GM18861 (cell line): ENCODE measurements at regions not wholly inside any gene's neighbourhood (a gene's known extent, or its start where the extent isn't known, plus 50 kb on each side); places are given as distances from the start of the nearest gene placed in this dataset.
"Not testable (repeated sequence)": the region's sequence is repeated elsewhere in the genome, so short reads cannot be mapped to it uniquely, and the experiment has no call there.

Experiments used
- ATAC-seq: cut with Tn5 transposase; IDR thresholded peaks from one replicate; pipeline ENCODE4 v1.9.1; 2021; ENCODE audit not compliant: unreplicated experiment

DNA sequence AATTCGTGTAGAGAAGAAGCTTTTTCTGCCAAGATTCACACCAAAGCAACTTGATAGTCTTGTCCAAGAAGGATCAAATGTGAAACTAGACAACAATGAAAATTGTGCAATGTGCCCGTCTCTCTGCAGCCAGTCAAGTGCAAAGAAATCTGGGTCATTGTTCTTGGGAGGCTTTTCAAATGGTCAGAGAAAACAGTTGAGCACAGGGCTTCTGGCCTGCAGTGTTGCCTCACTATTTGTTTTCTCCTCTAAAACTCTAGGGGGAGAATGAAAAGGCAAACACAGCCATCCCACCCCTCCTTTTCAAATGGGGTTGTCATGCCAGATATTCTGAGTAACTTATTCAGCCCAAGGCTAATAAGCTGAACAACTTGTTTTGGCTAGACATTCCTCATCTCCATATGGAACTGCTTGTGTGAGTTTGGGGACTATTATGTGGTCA is 417.6 kb upstream of the CDIN1 start:
- no peak for ATAC-seq

DNA sequence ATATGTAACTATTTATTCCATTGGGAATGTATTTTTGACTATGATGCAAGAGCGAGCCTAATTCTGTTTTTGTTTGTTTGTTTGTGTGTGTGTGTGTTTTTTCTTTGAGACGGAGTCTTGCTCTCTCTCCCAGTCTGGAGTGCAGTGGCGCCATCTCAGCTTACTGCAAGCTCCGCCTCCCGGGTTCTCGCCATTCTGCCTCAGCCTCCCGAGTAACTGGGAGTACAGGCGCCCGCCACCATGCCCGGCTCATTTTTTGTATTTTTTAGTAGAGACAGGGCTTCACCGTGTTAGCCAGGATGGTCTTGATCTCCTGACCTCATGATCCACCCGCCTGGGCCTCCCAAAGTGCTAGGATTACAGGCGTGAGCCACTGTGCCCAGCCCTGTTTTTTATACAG is 415.4 kb upstream of the CDIN1 start:
- not testable (repeated sequence) for ATAC-seq

DNA sequence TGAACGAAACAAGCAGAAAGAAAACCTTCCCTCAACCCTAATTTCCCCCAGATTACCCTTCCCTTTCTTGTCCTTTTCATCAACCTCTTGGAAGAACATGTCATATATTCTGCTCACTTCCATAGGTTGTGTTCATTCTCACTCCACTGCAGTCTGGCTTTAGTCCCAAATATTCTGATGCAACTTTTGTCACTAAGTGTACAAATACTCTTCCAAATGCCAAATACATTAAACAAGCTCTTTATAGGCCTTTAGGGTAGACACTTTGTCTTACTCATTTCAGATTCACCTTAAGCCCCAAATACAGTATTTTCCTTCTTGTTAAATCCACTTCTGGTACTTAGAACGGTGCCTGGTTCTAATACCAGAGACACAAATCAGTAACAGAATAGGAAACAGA is 406.5 kb upstream of the CDIN1 start:
- ATAC-seq = no peak

DNA sequence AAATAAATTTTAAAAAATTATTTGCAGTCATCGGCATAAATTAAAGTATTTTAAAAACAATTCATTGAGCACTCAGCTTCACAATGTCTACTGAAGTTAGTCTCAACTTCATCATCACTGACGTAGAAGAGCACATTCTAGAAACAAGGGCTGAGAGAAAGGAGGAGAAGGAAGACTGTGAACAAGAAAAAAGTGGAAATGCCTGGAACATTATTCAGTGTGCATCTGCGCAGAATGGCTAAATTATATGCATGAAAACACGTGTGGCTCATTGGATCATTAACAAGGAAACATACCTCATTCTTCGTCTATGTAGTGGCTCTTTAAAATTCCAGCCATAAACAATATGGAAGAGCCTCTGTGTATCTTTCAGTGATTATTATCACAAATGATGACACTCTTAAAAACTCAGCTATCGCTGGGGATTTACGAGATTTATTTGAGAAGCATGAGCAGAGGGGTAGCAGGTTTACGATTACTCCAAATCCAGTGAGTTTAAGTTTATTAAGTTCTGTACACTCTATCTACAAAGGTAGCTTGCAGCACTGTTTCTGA is 404.2 kb upstream of the CDIN1 start:
- ATAC-seq = no peak

DNA sequence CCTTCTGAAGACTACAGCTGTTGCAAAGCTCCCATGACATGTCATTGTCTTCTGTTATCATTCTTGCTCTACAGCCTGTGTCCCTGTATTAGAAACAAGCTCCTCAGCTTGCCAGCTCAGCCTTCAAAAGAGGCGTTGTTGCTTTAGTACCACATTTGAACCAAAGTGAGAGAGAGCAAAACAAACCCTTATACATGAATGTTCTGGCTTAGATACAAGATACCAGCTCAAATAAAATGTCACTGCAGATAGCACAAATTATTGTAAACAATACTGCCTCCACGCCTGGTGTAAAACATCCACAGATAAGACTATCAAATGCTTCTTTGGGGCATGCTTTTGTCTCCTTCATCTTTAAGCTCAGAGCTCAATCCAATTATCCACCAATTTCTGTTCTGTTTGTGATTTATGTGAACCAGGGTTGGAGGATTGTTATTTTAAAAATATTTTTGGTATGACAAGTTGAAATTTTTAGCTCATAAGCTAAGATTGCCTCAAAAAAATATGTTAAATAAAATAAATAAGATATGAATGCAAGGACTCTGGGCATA is 403.6 kb upstream of the CDIN1 start:
- ATAC-seq = no peak

DNA sequence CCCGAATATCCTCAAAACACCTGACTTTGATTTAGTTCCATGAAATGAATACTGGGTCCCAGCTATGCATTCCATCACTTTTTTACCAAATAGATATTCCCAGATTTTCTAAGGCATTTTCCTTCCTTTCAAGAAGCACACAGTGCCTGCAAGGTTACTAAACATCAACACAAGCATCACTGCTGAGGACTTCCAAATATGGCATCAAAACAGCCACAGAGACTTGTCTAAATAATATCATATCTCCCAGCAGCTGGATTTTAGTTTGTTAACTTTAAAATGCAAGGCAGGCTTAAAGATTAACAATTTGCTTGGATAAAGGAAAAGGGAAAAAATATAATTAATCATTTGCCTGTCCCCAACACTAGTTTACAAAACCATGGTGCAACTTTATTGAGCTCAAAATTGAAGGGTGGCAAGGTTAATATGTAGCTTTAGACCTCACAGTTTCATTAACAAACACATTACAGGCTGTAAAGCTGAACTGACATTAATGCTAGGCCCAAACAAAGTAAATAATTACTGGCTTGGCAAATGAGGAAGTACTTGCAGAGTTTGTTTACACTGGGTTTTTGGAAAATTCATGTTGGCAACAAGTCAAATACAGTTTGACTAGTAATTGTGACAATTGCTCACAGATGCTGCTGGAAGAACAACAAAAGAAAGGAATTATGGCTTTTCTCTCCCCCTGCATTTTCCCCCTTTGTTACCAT is 401.7 kb upstream of the CDIN1 start:
- ATAC-seq = no peak

DNA sequence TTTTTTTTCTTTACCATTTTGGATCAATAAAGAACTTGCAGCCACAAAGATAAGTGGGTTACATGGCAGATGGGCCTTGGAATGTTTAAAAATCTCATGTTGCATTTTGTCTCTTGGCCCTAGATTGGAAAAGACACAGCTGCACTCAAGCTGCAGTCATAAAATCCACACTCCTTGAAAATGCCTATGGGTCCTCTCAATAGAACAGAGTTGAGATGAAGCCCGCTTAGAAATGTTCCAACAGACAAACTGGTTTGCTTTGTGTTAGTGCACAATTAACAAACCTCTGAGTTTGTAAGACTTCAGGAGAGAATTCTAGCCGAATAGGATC is 401.2 kb upstream of the CDIN1 start:
- no peak for ATAC-seq

DNA sequence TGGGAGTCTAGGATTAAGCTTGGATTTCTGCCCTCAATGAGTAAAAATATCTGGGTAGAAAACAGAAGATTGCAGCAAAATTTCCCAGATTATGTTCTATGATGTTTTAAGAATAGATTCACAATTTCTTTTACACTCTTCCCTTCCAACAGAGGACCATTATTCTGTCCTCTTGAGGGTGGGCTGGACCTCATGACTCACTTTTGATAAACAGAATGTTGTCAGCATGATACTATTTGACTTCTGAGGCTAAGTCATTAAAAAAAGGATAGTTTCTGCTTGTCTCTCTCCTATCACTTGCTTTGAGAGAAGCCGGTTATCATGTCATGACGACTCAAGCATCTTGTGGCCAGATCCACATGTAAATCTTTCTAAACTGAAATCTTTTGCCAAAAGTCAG is 396.2 kb upstream of the CDIN1 start:
- ATAC-seq = no peak

DNA sequence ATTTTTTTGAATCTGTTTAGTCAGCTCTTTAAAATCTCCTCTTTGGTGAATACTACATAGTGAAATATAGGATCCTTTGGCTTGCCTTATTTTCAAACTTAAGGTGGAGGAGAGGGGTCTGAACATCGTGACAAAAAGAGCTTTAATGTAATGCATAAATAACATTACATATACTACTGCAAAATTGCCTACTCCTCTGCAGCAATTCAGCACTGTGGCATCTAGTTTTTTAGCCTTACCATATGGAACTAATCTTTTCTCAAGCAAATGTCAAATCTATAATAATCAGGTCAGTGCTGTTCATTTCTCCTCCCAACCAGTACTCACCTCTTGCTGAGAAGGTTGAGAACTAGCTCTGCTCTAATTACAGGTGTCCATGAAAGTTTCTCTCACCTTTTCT is 394.0 kb upstream of the CDIN1 start:
- no peak for ATAC-seq

DNA sequence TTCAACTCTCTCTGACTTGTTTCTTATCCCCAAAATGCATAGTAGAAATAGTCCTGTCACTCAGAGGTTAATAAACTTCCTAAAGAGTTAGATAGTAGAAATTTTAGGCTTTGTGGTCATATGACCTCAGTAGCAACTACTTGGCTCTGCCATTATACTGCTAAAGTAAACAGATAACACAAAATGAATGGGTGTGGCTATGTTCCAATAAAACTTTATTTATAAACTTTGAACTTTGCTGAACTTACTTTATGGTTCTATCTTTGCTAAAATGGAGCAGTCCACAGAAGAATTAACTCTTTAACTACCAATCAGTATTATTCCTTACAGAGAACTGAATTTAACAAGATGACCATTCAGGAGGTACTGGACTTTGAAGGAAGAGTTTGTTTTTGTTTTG is 393.6 kb upstream of the CDIN1 start:
- ATAC-seq = no peak

DNA sequence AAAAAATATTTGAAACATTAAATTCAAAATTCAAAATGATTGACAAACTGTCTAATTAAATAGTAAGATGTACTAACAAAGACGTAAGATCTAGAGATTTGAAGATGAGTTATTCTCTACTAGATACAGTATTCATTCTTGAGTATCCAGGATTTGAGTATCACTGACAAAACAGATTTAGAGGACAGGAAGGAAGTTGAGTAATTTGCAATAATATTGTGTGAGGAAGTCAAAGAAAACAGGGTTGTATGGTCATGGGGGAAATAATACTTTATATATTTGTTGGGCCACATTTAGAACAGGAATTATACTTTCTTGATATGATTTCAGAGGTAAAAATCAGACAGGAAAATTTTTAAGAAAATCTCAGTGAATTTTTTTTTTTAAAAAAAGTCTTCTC is 393.1 kb upstream of the CDIN1 start:
- no peak for ATAC-seq

DNA sequence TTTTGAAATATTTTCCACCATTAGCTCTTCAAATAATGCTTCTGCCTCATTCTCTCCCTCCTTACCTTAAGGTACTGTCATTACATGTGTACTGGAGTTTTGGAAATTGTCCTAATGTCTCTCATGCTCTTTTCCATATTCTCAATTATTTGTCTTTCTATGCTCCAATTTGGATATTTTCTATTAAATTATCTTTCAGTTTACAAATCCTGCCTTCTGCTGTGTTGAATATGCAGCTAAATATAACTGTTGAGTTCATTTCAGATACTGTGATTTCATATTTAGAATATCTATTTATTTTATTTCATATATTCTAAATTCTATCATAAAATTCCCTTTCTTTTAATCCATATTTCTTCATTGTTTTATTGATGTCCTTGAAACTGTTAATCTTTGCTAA is 388.0 kb upstream of the CDIN1 start:
- no peak for ATAC-seq

DNA sequence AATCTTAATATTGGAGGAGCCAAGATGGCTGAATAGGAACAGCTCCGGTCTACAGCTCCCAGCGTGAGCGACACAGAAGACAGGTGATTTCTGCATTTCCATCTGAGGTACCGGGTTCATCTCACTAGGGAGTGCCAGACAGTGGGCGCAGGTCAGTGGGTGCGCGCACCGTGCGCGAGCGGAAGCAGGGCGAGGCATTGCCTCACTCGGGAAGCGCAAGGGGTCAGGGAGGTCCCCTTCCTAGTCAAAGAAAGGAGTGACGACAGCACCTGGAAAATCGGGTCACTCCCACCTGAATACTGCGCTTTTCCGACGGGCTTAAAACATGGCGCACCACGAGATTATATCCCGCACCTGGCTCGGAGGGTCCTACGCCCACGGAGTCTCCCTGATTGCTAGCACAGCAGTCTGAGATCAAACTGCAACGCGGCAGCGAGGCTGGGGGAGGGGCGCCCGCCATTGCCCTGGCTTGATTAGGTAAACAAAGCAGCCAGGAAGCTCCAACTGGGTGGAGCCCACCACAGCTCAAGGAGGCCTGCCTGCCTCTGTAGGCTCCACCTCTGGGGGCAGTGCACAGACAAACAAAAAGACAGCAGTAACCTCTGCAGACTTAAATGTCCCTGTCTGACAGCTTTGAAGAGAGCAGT is 383.9 kb upstream of the CDIN1 start:
- ATAC-seq = not testable (repeated sequence)

DNA sequence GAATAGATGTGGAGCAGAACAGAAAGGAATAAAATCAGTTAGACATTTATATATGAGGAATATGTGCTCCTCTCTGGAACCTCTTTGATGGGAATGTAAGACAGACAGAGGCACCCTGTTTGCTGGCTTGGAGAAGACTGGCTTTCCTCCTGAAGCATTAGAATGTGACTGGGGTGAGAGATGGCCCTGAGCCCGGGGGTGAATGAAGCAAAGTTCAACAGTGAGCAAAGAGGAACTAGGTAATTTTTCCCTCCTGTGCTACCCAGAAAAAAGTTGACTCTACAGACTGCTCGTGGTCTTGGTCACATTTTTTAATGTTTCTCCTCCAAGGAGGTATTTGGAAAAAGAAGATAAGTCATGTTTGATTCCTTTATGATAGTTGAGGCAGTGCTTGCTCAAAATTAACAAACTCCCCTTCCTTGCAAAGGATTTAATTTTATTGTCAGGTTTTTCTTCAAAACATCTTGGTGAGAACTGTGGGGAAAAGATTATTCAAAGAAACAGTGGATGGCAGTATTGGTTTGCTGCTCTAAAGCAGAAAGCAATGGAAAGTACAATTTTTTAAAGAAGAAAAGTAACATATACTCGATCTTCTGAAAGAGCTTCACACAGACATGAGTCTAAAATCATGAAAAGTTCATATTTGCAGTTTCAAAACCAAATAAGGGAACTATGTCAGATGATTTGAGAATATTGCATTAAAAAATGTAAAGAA is 370.4 kb upstream of the CDIN1 start:
- ATAC-seq = no peak

DNA sequence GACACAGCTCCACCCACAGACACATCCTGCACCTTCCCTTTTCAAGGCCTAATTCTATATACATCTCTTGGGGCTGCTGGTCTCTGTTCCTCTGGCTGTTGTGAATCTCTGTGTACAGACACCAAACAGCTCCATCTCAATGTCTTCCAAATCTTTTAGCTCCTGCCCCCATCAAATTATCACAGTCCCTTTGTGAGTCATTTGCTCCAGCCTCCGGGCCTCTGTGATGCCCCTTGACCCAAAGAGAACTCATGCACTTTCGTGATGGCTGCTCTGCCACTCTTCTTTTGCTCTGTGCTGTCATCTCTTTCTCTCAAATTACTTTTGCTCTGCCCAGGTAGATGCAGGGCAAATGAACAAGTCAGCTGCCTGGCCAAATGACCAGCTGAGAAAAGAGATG is 369.0 kb upstream of the CDIN1 start:
- ATAC-seq = no peak

DNA sequence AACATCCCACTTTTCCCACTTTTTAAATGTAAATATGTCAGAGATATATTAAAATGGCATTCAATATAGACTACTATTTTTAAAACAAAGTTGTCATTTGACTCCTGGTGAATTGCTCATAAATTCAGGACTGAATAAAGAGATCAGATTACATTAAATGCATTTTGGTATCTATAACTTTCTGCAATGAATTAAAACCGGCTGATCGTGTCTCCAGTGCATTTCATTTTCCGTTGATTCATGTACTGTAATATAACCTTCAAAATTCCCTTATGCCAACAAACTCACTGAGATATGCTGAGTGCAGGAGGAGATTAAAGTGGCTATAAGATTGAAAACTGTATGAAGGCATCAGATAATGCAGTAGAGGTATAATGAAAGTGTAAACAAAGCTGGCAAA is 361.1 kb upstream of the CDIN1 start:
- ATAC-seq = no peak

DNA sequence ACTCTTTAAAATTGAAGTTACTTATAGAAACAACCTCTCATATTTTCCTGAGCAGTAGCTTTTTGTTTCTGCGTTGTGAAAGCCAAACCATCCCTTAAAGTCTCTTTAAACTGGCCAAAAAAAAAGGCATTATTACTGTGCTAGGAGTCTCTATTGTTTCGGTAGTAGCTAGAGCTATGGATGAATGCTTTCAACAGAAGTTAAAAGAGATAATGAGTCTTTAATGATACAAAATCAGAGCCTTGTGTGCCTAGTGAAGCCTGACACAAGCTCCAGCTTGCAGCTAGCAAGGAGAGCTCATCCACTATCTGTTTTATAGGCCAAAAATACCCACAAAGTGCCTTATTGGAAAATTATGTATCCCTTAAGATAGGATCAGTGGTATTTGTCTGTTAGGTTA is 360.4 kb upstream of the CDIN1 start:
- ATAC-seq = no peak

DNA sequence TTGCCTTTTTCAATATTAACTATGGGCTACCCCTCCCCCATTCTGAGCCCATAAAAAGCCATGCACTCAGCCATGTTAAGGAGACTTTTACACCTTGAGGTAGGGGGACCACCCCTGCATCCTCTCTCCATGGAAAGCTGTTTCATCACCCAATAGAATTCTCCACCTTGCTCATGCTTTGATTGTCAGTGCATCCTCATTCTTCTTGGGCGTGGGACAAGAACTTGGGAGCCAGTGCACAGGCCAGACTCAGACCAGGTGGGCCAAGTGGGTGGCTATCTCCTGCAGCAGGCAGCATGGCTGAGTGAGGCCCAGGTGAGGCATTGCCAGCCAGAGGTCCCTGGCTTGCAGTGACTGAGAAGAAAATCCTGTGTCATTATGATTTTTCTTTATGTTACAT is 357.4 kb upstream of the CDIN1 start:
- no peak for ATAC-seq

DNA sequence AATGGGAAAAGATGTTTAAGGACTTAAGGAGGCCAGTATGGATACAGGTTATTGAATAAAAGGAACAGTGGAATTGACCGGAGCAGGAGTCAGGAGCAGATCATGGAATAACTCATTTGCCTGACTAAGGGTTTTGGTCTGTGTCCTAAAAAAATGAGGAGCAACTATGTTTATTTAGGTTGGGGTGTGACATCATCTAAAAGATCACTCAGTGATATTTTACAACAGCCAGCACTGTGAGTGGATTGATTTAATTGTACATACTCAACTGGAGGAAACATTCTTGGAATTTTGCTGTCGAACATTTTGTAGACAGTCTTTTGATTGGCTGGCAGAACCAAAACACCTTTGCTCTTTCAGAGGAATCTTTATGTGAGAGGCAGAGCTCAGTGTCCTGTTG is 348.6 kb upstream of the CDIN1 start:
- no peak for ATAC-seq

DNA sequence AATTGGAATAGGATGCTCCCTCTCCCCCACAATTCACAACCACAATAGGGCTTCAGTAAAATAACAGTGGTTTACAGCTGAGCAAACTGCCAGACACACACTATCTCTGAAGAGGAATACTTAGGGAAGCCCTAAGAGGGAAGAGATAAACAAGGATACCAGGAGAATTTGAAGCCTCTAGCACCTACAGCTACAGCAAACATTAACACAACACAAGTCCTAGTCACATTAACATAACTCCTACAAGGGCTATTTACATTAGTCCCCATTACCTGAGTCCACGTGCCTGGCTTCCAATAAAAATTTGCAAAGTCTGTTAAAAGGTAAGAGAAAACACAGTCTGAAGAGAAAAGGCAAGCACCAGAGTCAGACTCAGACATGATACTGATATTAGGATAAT is 346.9 kb upstream of the CDIN1 start:
- no peak for ATAC-seq

DNA sequence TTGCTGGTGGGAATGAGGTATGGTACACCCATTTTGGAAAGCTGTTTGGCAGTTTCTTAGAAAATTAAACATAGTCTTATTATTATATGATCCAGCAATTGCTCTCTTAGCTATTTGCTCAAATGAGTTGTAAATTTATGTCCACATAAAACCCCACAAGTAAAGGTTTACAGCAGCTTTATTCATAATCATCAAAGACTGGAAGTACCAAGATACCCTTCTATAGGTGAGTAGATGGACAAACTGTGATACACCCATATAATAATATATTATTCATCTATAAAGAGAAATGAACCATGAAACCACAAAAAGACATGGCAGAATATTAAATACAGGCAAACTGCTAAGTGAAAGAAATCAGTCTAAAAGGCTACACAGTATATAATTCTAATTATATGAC is 344.7 kb upstream of the CDIN1 start:
- no peak for ATAC-seq

DNA sequence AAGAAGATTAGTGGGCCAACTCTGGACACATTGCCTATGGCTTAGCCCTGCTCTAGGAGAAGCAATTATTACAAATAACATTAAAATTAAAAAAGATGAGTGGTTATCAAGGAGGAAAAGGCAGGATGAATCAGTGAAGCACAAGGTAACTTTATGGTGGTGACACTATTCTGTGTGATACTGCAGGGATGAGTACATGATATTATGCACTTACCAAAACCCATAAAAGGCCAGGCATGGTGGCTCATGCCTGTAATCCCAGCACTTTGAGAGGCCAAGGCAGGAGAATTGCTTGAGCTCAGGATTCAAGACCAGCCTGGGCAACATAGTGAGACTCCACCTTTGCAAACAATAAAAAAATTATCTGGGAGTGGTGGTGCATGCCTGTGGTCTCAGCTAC is 344.3 kb upstream of the CDIN1 start:
- no peak for ATAC-seq
